Thoracic aorta (tissue), 2 donors: ENCODE measurements at regions not wholly inside any gene's neighbourhood (a gene's known extent, or its start where the extent isn't known, plus 50 kb on each side); places are given as distances from the start of the nearest gene placed in this dataset.

Source experiments
- ATAC-seq: fragments of 150-250 bp; one replicate; pipeline ENCODE4 v1.8.0; 2017; ENCODE audit warnings: low read depth; ENCODE audit not compliant: insufficient number of reproducible peaks, low FRiP score
- DNase-seq: peaks from one replicate; pipeline ENCODE4 v3.0.0-alpha.2; 2020; ENCODE audit warnings: low spot score
- H3K27ac ChIP-seq, 2 donors: fragments of 200-600 bp; sonication (generic); 1 replicate in 1 of 2; 2 replicates in 1 of 2; pipeline ENCODE4 v1.5.1; 2016; ENCODE audit warnings: mild to moderate bottlenecking in 2 of 2, moderate library complexity in 2 of 2
- H3K27me3 ChIP-seq: fragments of 200-600 bp; sonication (generic); replicated peaks from 2 replicates; pipeline ENCODE4 v1.6.0; 2016; ENCODE audit warnings: mild to moderate bottlenecking; ENCODE audit not compliant: insufficient read depth
- H3K36me3 ChIP-seq: fragments of 200-600 bp; sonication (generic); one replicate; pipeline ENCODE4 v1.5.1; 2016
- H3K4me1 ChIP-seq, 2 donors: fragments of 200-600 bp; sonication (generic); 1 replicate in 1 of 2; 2 replicates in 1 of 2; pipeline versions ENCODE4 v1.5.1 to v1.6.0; 2016; ENCODE audit warnings: low read depth in 2 of 2, mild to moderate bottlenecking in 1 of 2; ENCODE audit not compliant: control insufficient read depth in 1 of 2
- H3K4me3 ChIP-seq: fragments of 200-600 bp; sonication (generic); 2 replicates; pipeline ENCODE4 v1.5.1; 2016; ENCODE audit warnings: mild to moderate bottlenecking
- H3K9me3 ChIP-seq: fragments of 200-600 bp; sonication (generic); 2 replicates; pipeline ENCODE4 v1.5.1; 2016
- TF ChIP-seq, protein P1 (sequence below): fragments of 200-600 bp; sonication (generic); IDR thresholded peaks from one replicate; pipeline ENCODE4 v1.5.1; 2019; ENCODE audit warnings: antibody characterized with exemption

DNA sequence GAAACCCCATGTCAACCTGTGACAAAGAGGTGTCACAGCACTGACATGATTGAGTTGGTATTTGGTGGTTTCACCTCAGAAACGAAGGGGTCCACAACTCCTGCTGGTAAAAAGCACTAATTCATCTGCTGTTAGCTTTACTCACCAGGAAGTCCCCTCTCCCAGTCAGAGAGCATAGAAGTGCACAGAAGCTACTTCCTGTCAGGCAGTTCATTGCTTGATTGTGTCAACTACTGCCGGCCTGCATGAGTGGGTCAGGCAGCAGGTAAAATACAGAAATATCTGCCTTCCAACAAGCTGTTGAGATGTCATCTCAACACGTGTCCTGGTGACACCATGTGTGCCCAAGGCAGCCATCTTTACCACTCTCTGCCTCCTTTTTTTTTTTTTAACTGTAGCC is 596.6 kb upstream of the NR2F2 start:
- Histone ChIP-seq H3K9me3 (no peaks in the 10 kb centered on the region), H3K4me1 (no peaks in the 10 kb centered on the region), H3K27ac (no peak overlapping the region), H3K36me3 (no peaks in the 10 kb centered on the region), H3K27me3 (no peaks in the 10 kb centered on the region), H3K4me3 (no peak overlapping the region)
- DNase-seq (no peak), ATAC-seq (no peak)
- TF ChIP-seq, protein P1, sequence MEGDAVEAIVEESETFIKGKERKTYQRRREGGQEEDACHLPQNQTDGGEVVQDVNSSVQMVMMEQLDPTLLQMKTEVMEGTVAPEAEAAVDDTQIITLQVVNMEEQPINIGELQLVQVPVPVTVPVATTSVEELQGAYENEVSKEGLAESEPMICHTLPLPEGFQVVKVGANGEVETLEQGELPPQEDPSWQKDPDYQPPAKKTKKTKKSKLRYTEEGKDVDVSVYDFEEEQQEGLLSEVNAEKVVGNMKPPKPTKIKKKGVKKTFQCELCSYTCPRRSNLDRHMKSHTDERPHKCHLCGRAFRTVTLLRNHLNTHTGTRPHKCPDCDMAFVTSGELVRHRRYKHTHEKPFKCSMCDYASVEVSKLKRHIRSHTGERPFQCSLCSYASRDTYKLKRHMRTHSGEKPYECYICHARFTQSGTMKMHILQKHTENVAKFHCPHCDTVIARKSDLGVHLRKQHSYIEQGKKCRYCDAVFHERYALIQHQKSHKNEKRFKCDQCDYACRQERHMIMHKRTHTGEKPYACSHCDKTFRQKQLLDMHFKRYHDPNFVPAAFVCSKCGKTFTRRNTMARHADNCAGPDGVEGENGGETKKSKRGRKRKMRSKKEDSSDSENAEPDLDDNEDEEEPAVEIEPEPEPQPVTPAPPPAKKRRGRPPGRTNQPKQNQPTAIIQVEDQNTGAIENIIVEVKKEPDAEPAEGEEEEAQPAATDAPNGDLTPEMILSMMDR: no peak

DNA sequence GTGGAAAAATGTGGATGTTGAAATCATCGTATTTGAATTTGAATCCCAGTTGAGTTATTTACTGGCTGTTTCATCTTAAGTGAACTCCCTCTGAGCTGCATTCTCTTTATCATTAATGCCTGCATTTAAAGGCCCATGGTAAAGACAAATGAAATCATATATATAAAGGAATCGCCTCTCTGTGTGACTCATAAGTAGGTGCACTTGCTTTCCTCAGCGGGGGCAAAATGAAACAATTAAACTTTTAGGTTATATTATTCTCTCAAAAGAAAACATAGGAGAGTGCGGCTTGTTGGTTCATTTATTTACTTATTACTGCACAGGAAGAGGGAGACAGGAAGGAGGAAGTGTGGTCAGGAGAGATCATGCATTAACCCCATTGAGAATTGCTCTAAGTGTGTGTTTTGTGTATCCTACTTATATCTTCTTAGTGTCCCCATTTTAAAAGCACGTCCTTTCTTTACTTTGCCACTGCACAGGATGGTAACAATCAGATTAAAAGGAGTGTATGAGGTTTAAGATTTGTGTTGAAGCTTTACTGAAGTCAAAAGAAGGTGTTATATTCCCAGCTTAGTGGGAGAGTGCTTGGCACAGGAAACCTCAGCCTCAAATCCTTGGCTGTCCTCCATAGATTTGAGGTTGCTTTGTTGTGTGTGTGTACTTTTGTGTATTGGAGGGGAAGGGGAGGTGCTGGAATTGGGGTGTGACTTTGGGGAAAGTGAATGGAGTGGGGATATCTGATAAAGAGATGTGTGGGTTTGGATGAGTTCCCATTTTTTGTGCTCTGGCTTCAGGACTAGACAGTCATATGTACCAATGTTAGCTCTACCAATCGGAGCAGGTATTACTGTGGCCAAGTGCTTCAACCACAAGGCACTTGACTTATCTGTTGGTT is 595.8 kb upstream of the NR2F2 start:
- Histone ChIP-seq H3K4me3 (no peak overlapping the region), H3K9me3 (no peaks in the 10 kb centered on the region), H3K36me3 (no peaks in the 10 kb centered on the region), H3K27ac (no peak overlapping the region), H3K27me3 (no peaks in the 10 kb centered on the region), H3K4me1 (no peaks in the 10 kb centered on the region)
- TF ChIP-seq, protein P1: no peak
- no peak for DNase-seq
- ATAC-seq: no peak

DNA sequence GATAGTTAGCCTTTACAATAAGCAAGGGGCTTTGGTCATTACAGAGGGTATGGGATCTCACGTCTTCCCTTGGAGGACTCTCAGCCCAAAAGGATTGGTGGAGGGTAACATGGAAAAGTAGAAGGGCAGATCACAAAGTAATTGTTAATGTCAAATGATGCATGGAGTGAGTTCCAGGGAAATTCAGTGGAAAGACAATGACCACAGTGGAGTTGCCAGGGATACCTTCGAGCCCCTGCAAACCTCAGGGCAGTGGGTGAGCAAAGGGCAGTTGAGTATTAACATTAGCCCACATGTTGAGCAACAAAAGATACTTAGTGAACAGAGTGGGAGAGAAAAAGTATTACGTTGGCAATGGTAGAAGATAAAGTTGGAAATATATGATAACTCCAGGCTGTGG is 593.4 kb upstream of the NR2F2 start:
- no peak overlapping the region for H3K27ac ChIP-seq
- H3K4me1 ChIP-seq: no peaks in the 10 kb centered on the region
- H3K4me3 ChIP-seq: no peak overlapping the region
- no peaks in the 10 kb centered on the region for H3K27me3 ChIP-seq
- ATAC-seq: no peak
- H3K36me3 ChIP-seq: no peaks in the 10 kb centered on the region
- DNase-seq: no peak
- H3K9me3 ChIP-seq: no peaks in the 10 kb centered on the region
- TF ChIP-seq, protein P1: no peak

DNA sequence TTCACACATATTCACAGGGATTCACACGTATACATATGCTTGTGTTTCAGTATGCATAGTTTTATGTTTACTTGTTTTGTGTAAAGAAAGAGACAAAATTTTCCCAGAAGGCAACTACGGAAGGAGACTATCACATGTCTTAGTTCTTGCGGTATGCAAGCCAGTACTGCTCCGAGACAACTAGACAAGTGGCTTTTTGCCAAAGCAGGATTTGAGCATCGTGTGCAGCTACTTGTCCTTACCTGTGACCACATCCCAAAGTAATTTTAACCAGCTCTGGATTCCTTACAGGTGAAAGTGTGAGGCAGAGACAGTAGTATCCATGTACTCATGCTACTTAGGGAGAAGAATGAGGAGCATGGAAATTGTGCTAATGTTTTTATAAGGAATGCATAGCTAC is 591.4 kb upstream of the NR2F2 start:
- H3K4me1 ChIP-seq: no peaks in the 10 kb centered on the region
- TF ChIP-seq, protein P1: no peak
- H3K27ac ChIP-seq: no peak overlapping the region
- no peak overlapping the region for H3K4me3 ChIP-seq
- DNase-seq (no peak), ATAC-seq (no peak)
- no peaks in the 10 kb centered on the region for H3K36me3 ChIP-seq
- no peaks in the 10 kb centered on the region for H3K27me3 ChIP-seq
- H3K9me3 ChIP-seq: no peaks in the 10 kb centered on the region

DNA sequence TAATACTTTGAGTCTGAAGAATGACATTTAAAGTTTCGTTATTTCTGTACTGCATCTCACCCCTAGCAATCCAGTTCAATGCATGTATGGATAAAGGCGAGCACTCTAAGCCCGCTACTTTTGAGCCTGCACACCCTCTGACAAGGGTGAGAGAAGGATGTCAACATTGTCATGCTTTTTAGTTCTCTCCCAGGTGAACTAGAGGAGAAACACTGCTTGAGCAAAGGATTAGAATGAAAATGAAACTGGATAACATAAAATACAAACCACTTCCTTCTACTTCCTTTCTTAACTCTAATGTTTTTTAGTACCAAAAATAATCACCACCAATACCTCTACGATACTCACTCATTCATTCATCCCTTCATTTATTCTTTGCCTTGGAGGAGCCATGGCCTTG is 588.7 kb upstream of the NR2F2 start:
- TF ChIP-seq, protein P1: no peak
- Histone ChIP-seq H3K4me1 (no peaks in the 10 kb centered on the region), H3K9me3 (no peaks in the 10 kb centered on the region), H3K4me3 (no peak overlapping the region), H3K27me3 (no peaks in the 10 kb centered on the region), H3K36me3 (no peaks in the 10 kb centered on the region), H3K27ac (no peak overlapping the region)
- ATAC-seq: no peak
- DNase-seq: no peak
